ENCODE measurements at regions not wholly inside any gene's neighbourhood (a gene's known extent, or its start where the extent isn't known, plus 50 kb on each side); places are given as distances from the start of the nearest gene placed in this dataset.

DNA sequence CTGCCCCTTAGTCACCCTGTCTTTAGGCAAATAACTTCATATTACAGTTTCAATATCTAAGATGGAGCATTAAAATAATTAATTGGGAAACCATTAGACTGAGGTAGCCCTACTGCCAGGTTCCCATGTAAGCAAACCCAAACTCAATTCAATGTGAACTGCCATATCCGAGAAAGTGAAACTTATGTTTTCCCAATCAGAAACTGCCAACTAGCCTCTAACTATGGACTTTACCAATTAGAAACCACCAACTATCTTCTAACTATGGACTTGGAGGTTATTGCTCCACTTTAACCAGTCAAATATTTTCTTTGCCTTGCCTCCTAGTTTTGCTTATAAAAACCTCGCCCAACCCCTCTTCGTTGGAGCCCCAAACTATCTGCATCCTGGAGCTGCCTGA, 218.5 kb downstream of the ENC1 start:
- H3K27me3 ChIP-seq: no peaks in the 10 kb centered on the region
- no peaks in the 10 kb centered on the region for H3K9me3 ChIP-seq (ENCODE audit: low read depth)
- no peak overlapping the region for H3K4me3 ChIP-seq
- no peaks in the 10 kb centered on the region for H3K36me3 ChIP-seq
- no peak for DNase-seq (ENCODE audit: low read depth in 1 of 2, low spot score in 1 of 2)
- TF ChIP-seq, protein P1, sequence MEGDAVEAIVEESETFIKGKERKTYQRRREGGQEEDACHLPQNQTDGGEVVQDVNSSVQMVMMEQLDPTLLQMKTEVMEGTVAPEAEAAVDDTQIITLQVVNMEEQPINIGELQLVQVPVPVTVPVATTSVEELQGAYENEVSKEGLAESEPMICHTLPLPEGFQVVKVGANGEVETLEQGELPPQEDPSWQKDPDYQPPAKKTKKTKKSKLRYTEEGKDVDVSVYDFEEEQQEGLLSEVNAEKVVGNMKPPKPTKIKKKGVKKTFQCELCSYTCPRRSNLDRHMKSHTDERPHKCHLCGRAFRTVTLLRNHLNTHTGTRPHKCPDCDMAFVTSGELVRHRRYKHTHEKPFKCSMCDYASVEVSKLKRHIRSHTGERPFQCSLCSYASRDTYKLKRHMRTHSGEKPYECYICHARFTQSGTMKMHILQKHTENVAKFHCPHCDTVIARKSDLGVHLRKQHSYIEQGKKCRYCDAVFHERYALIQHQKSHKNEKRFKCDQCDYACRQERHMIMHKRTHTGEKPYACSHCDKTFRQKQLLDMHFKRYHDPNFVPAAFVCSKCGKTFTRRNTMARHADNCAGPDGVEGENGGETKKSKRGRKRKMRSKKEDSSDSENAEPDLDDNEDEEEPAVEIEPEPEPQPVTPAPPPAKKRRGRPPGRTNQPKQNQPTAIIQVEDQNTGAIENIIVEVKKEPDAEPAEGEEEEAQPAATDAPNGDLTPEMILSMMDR (IDR thresholded peaks at IDR 0.05; ENCODE audit: low read depth, low read length): no peak
- H3K4me1 ChIP-seq (ENCODE audit: low read depth): peaks cover 12% of the 10 kb centered on the region
- H3K27ac ChIP-seq: no peak overlapping the region

DNA sequence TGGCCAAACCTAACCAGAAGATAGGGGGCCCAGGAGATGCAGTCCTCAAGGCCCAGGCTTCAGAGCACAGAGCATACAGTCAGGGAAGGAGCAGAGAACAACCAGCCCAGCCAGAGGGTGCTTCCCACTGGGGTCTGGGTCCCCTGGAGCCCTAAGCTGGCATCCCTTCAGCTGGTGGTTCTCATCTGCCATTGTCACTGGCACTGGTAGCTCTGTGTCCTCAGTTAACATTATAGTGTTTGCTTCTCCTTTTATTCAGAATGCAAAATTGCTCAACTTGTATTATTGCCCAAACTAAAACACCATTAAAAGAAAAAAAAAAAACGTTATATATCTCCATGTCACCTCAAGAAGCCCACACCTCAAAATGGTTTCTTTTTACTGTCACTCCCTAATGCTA, 219.2 kb downstream of the ENC1 start:
- DNase-seq (ENCODE audit: low read depth in 1 of 2, low spot score in 1 of 2): no peak
- TF ChIP-seq, protein P1 (IDR thresholded peaks at IDR 0.05; ENCODE audit: low read depth, low read length): no peak
- no peaks in the 10 kb centered on the region for H3K9me3 ChIP-seq (ENCODE audit: low read depth)

DNA sequence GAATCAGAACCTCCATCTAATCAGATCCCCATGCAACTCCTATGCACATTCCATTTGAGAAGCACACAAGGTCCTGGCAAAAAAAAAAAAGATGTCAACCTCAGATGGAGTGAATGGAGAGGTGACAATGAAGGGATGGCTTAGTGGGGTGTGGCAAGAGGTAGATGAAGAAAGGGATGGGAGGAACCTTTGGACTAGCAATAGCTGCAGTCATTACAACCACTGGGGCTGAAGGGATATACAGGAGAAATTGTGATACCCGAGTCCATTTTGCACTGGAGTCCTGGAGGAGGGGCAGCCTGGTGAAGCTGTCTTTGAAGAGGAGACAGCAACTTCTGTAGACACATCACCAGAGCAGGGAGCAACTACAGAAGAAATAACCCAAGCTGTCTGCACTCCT, 219.6 kb downstream of the ENC1 start:
- DNase-seq (ENCODE audit: low read depth in 1 of 2, low spot score in 1 of 2): no peak
- Histone ChIP-seq H3K4me1 (ENCODE audit: low read depth) (peaks cover 12% of the 10 kb centered on the region), H3K27ac (no peak overlapping the region), H3K27me3 (no peaks in the 10 kb centered on the region), H3K4me3 (no peak overlapping the region), H3K36me3 (no peaks in the 10 kb centered on the region), H3K9me3 (ENCODE audit: low read depth) (no peaks in the 10 kb centered on the region)
- TF ChIP-seq, protein P1 (IDR thresholded peaks at IDR 0.05; ENCODE audit: low read depth, low read length): no peak

More for the DNA sequence above, 219.2 kb downstream of the ENC1 start:
- Histone ChIP-seq H3K36me3 (no peaks in the 10 kb centered on the region), H3K4me3 (no peak overlapping the region), H3K4me1 (ENCODE audit: low read depth) (peaks cover 12% of the 10 kb centered on the region), H3K27me3 (no peaks in the 10 kb centered on the region), H3K27ac (no peak overlapping the region)

DNA sequence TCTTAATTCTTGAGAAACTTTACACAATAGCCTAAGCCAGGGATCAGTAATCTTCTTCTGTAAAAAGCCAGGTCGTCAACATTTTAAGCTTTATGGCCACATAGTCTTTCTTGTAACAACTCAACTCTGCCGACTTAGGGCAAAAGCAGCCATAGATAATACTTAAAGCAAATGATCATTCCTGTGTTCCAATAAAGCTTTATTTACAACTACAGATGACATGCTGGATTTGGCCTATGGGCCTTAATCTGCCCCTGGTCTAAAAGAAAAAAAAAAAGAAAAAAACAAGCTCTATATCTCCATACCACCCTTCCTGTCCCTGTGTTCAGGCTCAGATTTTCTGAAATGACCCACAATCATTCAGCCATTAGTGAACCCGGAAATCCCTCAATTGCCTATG, 220.3 kb downstream of the ENC1 start:
- no peak overlapping the region for H3K27ac ChIP-seq
- TF ChIP-seq, protein P1 (IDR thresholded peaks at IDR 0.05; ENCODE audit: low read depth, low read length): no peak
- no peaks in the 10 kb centered on the region for H3K9me3 ChIP-seq (ENCODE audit: low read depth)
- DNase-seq (ENCODE audit: low read depth in 1 of 2, low spot score in 1 of 2): no peak
- no peak overlapping the region for H3K4me3 ChIP-seq
- H3K27me3 ChIP-seq: no peaks in the 10 kb centered on the region
- H3K36me3 ChIP-seq: no peaks in the 10 kb centered on the region
- H3K4me1 ChIP-seq (ENCODE audit: low read depth): peaks cover 12% of the 10 kb centered on the region

DNA sequence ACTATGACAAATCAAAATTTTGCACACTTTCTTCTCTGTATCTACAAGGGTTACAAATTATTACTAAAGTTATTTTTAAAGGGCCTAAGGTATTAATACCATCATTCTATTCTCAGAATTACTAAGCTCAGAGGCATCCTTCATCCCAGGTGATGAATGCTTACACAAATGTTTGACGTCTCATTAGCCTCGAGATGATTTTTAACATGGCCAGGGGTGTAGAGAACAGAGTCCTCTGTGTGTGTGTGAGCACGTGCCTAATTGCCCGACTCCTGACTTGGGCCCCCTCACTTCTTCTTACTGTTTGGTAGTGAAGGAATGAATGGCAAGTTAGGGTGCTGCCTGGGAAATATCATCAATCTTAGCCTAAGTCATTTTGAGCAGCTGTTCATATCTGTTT, 221.1 kb downstream of the ENC1 start:
- no peaks in the 10 kb centered on the region for H3K9me3 ChIP-seq (ENCODE audit: low read depth)
- no peak overlapping the region for H3K27ac ChIP-seq
- peaks cover 12% of the 10 kb centered on the region for H3K4me1 ChIP-seq (ENCODE audit: low read depth)
- H3K4me3 ChIP-seq: no peak overlapping the region
- no peaks in the 10 kb centered on the region for H3K27me3 ChIP-seq
- TF ChIP-seq, protein P1 (IDR thresholded peaks at IDR 0.05; ENCODE audit: low read depth, low read length): no peak
- no peak for DNase-seq (ENCODE audit: low read depth in 1 of 2, low spot score in 1 of 2)
- H3K36me3 ChIP-seq: no peaks in the 10 kb centered on the region

DNA sequence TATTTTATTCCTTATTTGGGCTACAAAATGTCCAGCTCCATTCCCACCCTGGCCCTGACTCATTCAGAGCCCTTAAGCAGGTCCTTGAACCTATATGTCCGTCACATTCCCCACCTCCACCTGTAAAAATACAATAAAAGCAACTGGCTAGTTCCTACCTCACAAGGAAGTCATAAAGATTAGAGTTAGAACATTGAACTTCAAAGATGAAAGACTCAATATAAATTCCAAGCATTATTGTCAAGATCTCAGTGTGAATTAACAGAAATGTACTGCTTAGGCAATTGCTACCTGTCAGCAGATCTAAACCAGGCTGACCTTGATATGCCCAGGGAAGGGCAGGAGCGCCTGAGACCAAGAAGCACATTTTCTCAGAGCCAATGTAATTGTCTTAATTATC, 221.8 kb downstream of the ENC1 start:
- TF ChIP-seq, protein P1 (IDR thresholded peaks at IDR 0.05; ENCODE audit: low read depth, low read length): no peak
- H3K27me3 ChIP-seq: no peaks in the 10 kb centered on the region

More for the DNA sequence above, 221.8 kb downstream of the ENC1 start:
- Histone ChIP-seq H3K36me3 (no peaks in the 10 kb centered on the region), H3K9me3 (ENCODE audit: low read depth) (no peaks in the 10 kb centered on the region), H3K4me3 (no peak overlapping the region), H3K4me1 (ENCODE audit: low read depth) (peaks cover 12% of the 10 kb centered on the region), H3K27ac (no peak overlapping the region)
- DNase-seq (ENCODE audit: low read depth in 1 of 2, low spot score in 1 of 2): peak in 1 of 2 donors; percentile 23

Data from cardiac muscle cell (in vitro differentiated cells and primary cell).